WERI-Rb-1 (cell line): ENCODE measurements at regions not wholly inside any gene's neighbourhood (a gene's known extent, or its start where the extent isn't known, plus 50 kb on each side); places are given as distances from the start of the nearest gene placed in this dataset.

Experiments used
- DNase-seq: peaks from one replicate; pipeline ENCODE4 v3.0.0-alpha.2; 2020
- H3K27ac ChIP-seq: fragments of 250-450 bp; sonication (Bioruptor Pico); 2 replicates; pipeline ENCODE4 v1.5.1; 2020; ENCODE audit warnings: mild to moderate bottlenecking, moderate library complexity
- H3K27me3 ChIP-seq: fragments of 250-450 bp; sonication (Bioruptor Pico); 2 replicates; pipeline ENCODE4 v1.5.1; 2021; ENCODE audit warnings: mild to moderate bottlenecking, low read depth, moderate library complexity; ENCODE audit not compliant: insufficient read depth, severe bottlenecking
- H3K36me3 ChIP-seq: fragments of 250-450 bp; sonication (Bioruptor Pico); 2 replicates; pipeline ENCODE4 v1.5.1; 2020; ENCODE audit warnings: mild to moderate bottlenecking, moderate library complexity
- H3K4me3 ChIP-seq: 2 replicates; pipeline ENCODE4 v1.5.1; 2011; ENCODE audit warnings: low read depth, mild to moderate bottlenecking, control low read depth, low read length
- H3K9me3 ChIP-seq: fragments of 250-450 bp; sonication (Bioruptor Pico); 2 replicates; pipeline ENCODE4 v1.5.1; 2021; ENCODE audit warnings: mild to moderate bottlenecking, moderate library complexity; ENCODE audit not compliant: severe bottlenecking
- TF ChIP-seq, protein P1 (sequence below): IDR thresholded peaks from 2 replicates; pipeline ENCODE4 v1.5.1; 2011; ENCODE audit warnings: low read depth, mild to moderate bottlenecking, control low read depth, inconsistent platforms, low read length

DNA sequence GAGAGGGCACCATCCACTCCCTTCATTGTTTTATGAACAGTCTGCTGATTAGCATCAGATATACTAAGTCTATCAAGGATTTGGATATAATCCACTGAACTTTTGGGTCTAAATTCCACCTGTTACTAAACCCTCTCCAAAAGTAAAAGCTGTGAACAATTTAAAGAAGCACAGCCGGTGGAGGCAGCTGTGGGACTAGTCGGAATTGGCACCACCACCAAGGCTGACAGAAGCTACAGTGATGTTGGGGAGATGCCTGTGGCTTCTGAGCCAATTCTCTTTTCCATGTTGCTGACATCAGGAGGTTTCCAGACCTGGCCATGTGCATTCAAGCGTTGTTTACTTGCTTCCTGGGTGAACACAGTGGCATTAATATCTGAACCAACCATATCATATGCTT, 679.0 kb upstream of the CA10 start:
- peaks cover 12% of the 10 kb centered on the region for H3K27me3 ChIP-seq
- no peak overlapping the region for H3K27ac ChIP-seq
- TF ChIP-seq, protein P1, sequence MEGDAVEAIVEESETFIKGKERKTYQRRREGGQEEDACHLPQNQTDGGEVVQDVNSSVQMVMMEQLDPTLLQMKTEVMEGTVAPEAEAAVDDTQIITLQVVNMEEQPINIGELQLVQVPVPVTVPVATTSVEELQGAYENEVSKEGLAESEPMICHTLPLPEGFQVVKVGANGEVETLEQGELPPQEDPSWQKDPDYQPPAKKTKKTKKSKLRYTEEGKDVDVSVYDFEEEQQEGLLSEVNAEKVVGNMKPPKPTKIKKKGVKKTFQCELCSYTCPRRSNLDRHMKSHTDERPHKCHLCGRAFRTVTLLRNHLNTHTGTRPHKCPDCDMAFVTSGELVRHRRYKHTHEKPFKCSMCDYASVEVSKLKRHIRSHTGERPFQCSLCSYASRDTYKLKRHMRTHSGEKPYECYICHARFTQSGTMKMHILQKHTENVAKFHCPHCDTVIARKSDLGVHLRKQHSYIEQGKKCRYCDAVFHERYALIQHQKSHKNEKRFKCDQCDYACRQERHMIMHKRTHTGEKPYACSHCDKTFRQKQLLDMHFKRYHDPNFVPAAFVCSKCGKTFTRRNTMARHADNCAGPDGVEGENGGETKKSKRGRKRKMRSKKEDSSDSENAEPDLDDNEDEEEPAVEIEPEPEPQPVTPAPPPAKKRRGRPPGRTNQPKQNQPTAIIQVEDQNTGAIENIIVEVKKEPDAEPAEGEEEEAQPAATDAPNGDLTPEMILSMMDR, result no peak
- no peaks in the 10 kb centered on the region for H3K9me3 ChIP-seq
- no peak overlapping the region for H3K4me3 ChIP-seq
- no peak for DNase-seq
- H3K36me3 ChIP-seq, result no peaks in the 10 kb centered on the region

DNA sequence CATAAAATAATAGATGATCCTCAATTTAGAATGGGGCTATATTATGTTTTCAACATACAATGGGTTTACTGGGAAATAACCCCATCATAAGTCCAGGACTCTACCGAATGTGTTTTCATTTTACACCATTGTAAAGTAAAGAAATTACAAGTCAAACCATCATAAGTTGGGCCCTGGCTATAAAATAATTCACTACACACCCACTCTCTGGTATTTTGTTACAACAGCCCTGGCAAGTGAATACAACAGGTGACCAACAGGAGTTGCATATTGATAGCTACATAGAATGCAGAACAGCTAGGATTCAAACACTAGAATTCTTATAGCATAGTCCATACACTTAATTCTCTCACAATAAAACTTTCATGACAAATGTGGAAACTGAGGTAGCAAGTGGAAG, 673.0 kb upstream of the CA10 start:
- DNase-seq, result no peak
- H3K36me3 ChIP-seq, result no peaks in the 10 kb centered on the region
- no peaks in the 10 kb centered on the region for H3K9me3 ChIP-seq
- no peaks in the 10 kb centered on the region for H3K27me3 ChIP-seq
- no peak overlapping the region for H3K27ac ChIP-seq
- H3K4me3 ChIP-seq, result no peak overlapping the region
- TF ChIP-seq, protein P1, result no peak

DNA sequence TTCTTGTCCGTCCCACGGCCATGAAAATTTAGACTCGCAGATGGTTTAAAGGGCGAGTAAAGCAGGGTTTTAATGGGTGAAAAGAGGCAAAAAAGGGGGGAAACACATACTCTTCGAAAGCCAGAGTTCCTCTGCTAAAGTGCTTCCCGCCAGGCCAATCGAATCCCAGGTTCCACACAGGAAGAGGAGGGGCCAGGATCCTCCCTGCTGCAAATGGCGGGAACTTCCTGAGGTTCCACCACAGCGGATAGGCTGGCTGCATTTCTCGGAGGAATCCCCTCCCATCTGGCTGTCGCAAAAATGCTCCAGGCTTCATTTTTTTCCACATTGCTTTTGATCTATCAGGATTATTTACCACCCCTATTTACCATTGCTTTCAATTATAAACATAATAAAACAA, 670.1 kb upstream of the CA10 start:
- TF ChIP-seq, protein P1, result no peak
- no peak for DNase-seq
- no peak overlapping the region for H3K27ac ChIP-seq
- no peak overlapping the region for H3K4me3 ChIP-seq
- no peaks in the 10 kb centered on the region for H3K9me3 ChIP-seq
- H3K36me3 ChIP-seq, result no peaks in the 10 kb centered on the region
- peaks cover 11% of the 10 kb centered on the region for H3K27me3 ChIP-seq

DNA sequence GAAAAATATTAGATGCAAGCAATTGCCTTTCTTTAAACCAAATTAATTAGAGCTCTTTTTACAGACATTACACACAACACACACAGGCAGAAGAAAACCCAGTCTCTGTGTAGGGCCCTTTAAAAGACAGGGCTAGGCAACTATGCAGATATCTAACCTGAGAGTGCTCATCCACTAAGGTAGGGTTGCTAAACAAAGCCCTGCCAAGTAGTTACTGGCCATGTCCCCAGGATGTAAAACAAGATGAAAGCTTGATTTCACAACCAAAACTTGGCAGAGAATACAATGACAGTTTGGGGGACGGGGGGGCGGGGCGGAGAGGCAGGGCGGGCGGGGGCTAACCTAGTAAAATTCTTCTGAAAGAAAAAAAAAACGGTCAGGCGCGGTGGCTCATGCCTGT, 669.0 kb upstream of the CA10 start:
- Histone ChIP-seq H3K9me3 (no peaks in the 10 kb centered on the region), H3K36me3 (no peaks in the 10 kb centered on the region), H3K4me3 (no peak overlapping the region), H3K27me3 (peaks cover 13% of the 10 kb centered on the region), H3K27ac (no peak overlapping the region)
- DNase-seq, result no peak
- TF ChIP-seq, protein P1, result no peak

DNA sequence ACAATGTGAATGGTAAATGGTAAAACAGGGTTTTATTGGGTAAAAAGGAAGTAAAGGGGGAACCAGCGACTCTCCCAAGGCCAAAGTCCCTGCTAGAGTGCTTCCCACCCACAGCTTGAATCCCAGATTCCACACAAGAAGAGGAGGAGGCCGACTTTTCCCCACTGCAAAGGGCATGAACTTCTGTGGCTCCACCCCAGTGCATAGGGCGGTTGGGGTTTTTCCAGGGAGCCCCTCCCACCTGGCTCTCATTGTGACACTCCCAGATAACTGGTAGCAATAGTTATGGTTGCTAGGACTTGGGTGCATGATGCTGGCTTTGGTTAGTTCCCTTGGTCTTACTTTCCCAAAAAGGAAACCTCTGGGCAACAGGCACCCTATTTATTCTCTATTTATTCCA, 666.0 kb upstream of the CA10 start:
- H3K27me3 ChIP-seq, result peaks cover 28% of the 10 kb centered on the region
- H3K4me3 ChIP-seq, result no peak overlapping the region
- H3K27ac ChIP-seq, result no peak overlapping the region
- DNase-seq, result no peak
- no peaks in the 10 kb centered on the region for H3K9me3 ChIP-seq
- no peaks in the 10 kb centered on the region for H3K36me3 ChIP-seq
- TF ChIP-seq, protein P1, result no peak

DNA sequence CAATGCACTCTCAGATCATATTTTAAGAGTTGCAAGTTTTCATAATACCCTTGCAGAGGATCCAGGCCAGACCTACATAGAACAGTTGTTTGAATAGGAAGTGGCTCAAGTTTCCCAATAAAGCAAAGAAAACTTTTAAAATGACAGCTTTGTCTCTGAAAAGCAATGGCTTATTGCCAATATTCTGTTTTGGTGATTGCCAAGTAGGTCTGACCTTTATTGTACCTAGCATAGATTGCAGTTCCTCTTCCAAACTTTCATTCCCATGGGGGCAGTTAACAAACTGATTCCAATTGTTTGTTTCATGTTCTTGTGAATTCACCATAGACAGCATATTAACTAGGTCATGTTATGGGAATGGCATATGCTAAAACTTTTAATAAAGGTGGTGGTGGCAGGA, 664.6 kb upstream of the CA10 start:
- Histone ChIP-seq H3K27me3 (peaks cover 32% of the 10 kb centered on the region), H3K36me3 (no peaks in the 10 kb centered on the region), H3K9me3 (no peaks in the 10 kb centered on the region), H3K27ac (no peak overlapping the region), H3K4me3 (no peak overlapping the region)
- no peak for DNase-seq
- TF ChIP-seq, protein P1, result no peak
